Hindlimb muscle (tissue), 1 donor: ENCODE measurements at regions not wholly inside any gene's neighbourhood (a gene's known extent, or its start where the extent isn't known, plus 50 kb on each side); places are given as distances from the start of the nearest gene placed in this dataset.

Experiments
- DNase-seq: peaks from one replicate; pipeline ENCODE4 v3.0.0-alpha.2; 2013

DNA sequence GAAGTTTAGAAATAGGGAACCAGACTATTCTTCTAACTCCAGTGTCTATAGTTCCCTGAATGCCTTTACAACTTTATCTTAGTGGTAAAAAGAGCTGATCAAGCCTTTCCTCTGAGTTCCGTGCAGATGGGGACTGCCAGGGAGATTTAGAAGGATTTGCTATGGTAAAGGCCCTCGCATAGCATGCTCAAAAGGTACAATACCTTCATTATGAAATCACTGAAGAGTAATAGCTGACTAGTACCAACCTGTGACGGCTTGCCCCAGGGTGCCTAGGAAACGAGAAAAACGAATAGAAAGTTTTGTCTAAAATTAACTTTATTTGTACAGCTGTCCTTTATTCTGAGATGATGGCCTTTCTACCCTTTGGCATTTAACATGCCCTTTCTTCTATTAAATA, 150.1 kb upstream of the ARHGAP42 start:
- no peak for DNase-seq

DNA sequence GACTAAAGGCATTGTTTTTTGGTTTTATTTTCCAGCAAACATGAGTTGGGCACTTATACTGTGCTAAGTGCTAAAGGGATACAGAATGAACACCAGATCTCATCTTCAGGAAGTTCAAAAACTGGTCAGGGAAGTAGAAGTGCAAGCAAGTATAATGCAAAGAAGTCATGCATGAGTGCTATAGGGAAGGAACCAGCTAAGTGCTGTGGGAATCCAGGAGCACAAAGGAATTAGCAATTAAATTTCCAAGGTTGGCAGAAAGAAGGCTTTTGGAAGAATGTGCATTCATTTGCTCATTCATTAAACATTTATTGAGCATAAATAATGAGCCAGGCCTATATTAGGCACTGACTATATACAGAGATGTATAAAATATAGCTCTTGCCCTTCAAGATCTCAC, 143.7 kb upstream of the ARHGAP42 start:
- no peak for DNase-seq

DNA sequence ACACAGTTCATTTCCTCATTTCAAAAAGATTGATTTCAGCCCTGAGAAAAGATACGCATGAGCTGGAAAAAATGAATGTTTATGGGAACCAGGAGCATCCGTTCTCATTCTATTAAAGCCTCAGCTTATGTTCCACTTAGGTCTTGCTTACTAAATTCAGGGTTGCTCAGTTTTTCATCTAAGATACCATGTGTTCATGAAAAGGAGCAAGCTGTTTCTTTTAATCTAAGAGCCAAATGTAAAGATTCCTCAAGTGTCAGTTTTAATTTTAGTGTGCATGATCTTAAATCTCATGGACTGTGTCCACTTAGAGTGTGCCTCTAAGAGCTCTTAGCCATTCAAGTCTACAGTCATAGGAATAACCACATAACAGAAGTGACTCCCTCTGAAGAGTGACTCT, 141.5 kb upstream of the ARHGAP42 start:
- DNase-seq = no peak

GRCh38 chr11:100545970-100546369, 141.1 kb upstream of the ARHGAP42 start:
- no peak for DNase-seq

DNA sequence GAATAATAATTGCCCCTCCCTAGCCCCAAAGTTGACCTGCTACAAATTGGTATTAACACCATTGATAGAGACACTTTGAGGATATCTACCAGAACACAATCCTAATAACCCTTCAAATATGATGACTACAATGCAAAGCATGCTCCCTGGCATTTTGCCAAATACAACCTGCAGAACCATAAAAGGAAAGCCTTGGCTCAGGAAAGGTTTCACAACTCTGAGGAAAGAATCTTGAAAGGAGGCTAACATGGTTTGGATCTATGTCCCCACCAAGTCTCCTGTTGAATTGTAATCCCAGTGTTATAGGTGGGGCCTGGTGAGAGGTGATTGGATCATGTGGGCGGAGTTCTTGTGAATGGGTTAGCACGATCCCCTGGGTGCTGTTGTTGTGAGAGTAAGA, 140.4 kb upstream of the ARHGAP42 start:
- DNase-seq = no peak

- no peak for DNase-seq
These were observed 136.8 kb upstream of the ARHGAP42 start for GRCh38 chr11:100550298-100550697.

DNA sequence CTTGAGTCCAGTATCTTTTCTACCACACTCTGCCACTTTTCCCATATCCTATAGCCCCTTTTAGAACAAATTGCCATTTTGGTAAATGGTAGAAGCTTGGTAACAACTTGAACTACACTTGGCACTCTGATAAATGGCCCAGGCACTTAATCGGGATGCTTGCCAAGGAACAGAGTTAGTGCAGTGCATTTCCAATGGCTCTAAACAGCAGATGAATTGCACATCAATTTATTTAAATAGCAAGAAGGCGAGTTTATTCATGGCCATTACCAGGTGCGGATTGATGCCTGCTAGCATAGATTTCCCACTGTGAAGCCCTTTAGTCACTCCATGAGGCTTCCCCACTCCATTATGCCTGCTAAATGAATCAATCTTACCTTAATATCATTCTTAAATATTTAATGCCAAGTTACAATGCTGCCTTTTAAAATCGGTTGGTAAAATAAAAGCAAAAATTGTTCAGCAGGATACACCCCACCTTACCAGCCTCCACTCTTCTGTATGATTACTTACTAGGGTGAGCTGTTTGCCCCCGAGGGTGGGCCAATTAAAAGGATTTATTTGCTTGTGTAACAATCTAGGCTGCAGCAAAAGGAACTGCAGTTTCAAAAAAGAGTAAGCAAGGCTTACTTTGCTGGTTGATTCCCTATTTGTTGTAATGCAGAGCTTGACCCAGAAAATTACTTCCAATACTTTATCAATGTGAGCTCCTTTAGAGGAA, 136.0 kb upstream of the ARHGAP42 start:
- DNase-seq = no peak

GRCh38 chr11:100555931-100556330, 131.2 kb upstream of the ARHGAP42 start:
- DNase-seq = no peak

DNA sequence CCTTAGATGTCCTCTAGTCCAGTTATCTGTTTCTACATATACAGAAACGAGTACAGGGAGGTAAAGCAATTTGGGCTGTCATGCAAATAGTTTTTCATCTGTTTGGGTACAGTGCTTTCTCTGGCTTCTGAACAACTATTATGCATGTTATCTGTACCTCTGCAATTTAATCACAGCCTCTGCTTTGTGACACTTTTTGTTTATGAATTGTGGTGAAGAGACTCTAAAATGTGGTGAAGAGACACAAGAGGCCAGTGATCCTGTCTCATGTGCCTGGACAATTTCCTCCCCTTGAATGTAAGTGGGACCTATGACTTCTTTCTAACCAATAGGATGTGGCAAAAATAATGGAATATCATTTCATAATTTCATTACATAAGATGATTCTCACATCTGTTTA, 130.3 kb upstream of the ARHGAP42 start:
- no peak for DNase-seq

DNA sequence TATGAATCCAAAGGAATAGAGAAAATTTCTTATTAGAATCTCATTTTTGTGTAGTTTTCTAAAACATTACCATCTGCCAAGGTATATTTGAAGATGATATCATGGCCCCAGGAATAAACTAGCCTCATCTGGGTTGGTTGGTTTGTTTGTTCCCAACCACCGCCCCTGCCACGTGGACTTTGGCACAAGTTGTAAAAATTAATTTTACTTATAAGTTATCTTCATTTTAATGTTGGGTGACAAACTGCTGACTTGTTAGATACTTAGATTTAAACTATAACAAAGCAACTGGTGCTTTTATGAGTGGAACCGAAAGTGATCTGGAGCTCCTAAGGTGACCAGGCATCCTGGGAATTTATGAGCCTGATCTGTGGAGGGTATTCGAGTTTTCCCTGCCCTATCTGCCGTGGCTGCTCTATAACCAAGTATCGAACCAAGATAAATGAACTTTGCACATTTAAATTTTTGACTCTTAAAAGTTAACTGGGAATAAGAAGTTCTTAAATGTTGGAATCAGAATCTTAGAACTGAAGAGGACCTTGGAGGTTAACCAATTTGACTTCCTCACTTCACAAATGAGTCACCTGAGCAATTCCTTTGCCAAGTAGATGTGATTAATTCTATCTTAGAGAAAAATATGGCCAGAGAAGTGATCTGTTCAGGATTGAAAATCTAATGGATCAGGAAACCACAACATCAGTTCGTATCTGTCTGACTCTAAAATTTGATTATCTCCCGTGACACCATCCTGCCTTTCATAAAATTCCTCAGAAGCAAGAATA, 129.1 kb upstream of the ARHGAP42 start:
- DNase-seq = no peak

DNA sequence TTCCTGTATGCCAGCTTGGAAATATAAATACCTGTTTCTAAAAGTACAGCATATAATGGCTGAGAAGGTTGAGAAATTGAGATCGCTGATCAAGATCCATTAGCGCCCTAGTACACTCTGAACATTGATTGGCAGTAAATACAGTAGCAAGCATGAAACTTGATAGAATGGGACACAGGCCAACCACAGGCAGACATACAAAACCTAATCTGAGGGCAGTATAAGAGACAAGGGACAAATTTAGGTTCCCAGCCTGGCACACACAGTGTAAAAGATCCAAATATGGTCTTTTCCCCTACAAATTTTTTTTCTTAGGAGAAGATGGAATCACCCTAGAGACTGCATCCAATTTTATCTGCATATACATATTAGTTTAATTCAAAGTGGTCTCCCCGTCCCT, 126.5 kb upstream of the ARHGAP42 start:
- no peak for DNase-seq

GRCh38 chr11:100561323-100561722, 125.8 kb upstream of the ARHGAP42 start:
- DNase-seq = no peak

DNA sequence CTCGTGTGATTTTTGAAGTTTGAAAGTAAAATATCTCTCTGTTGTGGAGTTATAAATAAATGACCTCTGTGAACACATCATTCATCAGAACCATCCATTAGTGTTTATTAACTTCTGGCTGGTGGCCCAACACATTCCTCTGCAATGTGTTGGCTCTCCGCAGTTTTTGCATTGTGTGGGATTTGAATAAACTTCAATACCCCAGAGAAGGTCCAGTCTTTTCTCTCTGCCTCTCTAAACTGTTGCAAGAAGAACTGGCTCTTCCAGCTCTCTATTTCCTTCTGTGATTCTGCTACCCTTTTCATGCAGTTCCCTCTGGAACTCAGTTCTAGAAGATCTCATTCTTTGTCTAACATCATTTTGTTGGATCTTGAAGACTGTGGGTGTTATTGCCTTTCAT, 125.0 kb upstream of the ARHGAP42 start:
- DNase-seq = peak; percentile 20

DNA sequence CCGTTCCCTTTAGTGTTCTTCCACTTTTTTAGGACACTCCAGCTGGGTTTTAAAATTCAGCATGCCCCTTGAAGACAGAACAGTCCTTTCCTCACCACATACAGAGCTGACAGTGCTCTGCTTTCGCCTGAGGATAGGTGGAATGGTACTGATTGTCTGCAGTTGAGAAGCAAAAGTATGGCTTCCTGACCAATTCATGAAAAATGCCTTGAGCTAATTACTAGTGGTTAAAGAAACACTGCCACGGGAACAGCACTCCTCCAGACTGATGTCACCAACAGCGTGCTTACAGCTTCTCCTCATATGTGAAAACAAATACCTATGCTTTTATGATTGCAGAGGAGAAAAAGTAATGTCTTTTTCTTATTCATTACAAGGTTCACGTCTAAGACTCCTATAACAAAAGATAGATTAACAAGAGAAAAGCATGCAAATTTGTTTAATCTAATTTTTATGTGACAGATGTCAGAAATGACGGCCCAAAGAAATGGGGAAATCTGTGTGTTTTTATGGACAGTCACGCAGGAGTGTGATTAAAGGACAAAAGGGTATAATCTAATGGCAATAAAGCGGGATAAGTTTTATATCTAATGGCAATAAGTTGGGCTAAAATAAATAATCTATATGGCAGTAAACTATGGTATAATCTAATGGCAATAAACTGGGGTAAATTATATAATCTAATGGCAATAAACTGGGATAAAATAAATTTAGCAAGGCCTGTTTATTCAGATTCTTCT, 123.4 kb upstream of the ARHGAP42 start:
- no peak for DNase-seq

DNA sequence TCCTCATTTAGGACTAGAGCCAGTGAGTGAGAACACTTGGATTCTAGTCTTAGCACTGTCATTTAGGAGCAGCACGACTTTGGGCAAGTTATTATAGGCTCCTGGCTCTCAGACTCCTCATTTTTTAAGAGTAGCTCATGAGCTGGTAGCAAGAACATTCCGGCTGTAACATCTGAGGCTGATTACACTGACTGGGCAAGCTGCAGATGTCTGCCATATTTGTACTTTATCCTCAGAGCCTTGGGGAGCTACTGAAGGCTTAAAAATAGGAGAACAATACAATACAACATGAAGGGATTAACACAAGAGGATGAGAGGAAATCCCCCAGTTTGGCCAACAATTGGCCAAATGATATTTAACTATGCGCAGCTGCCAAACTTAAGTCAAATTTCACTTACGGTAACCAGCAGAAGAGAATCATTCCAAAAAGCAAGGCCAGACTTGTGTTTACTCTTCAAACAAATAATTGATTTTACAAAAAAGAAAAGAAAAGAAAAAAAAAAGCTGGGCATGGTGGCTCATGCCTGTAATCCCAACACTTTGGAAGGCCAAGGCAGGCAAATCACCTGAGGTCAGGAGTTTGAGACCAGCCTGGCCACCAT, 113.1 kb upstream of the ARHGAP42 start:
- DNase-seq = no peak

DNA sequence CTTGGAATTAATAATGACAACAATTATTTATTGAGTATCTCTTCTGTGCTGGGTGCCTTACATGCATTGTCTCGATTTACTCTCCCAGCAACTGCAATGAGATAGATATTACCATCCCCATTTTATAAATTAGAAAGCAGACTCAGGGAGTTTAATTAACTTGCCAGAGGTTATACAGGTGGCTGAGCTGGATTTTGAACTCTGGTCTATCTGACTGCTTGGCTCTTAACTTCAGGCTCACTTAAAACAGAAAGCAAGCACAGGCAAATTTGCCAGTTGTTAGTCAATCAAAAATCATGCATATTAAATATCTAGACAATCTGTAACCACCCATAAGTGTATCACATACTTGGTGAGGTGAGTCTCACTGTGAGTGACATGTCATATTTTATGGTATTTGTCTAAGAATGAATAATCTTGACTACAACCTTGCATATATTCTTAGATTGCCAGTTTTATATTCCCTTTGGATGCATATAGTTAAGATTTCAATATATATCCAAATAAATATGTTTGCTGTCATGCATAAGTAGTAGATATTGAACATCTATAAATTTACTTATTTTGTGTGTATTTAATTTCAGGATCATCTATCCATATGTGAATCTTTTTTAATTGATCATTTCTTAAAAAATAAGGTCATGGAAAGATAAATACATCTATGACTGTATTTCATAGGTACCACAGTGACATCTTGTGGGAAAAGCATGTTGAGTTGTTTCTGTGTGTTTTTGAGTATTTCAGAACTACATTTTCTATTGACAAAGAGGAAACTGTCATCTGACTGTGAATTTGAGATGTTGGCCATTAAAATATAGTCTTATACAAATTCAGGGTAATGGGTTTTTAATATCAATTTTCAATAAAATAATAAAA, 112.0 kb upstream of the ARHGAP42 start:
- peak; percentile 28 for DNase-seq

- peak; percentile 42 for DNase-seq
These were observed 111.0 kb upstream of the ARHGAP42 start for GRCh38 chr11:100575860-100576717.

GRCh38 chr11:100576718-100577021, 110.4 kb upstream of the ARHGAP42 start:
- DNase-seq = no peak

DNA sequence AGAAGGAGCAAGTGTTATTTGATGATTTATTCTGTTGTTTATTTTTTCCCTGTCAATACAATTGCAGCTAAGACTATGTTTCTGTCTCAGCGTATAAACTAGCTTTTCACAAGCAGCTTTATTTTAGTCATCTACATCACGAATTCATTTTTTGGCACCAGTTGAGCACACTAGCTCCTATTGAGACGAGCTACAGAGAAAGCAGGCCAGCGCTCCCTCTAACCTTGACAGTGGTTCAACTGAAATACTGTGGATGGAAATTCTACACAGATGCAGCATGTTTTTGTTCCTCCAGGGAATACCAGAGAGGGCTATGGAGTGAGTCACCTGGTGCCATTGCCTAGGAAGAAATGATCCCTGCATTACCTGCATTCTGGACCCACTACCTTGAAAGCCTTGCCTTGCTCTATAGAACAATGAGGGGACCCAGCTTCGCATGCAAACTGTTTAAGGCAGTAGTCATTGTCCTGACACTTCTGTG, 108.2 kb upstream of the ARHGAP42 start:
- no peak for DNase-seq

GRCh38 chr11:100581318-100581717, 105.8 kb upstream of the ARHGAP42 start:
- DNase-seq = no peak
